C4-2B (cell line): ENCODE measurements at regions not wholly inside any gene's neighbourhood (a gene's known extent, or its start where the extent isn't known, plus 50 kb on each side); places are given as distances from the start of the nearest gene placed in this dataset.

Experiments
- H3K27ac ChIP-seq: fragments of 450-650 bp; 2 replicates; pipeline ENCODE4 v1.5.1; 2017
- ZFX ChIP-seq: fragments of 450-650 bp; IDR thresholded peaks from 2 replicates; pipeline ENCODE4 v1.6.1; 2017
- TF ChIP-seq, protein P1 (sequence below): fragments of 450-650 bp; conservative IDR thresholded peaks from 2 replicates; pipeline ENCODE4 v1.5.1; 2017; ENCODE audit warnings: mild to moderate bottlenecking

DNA sequence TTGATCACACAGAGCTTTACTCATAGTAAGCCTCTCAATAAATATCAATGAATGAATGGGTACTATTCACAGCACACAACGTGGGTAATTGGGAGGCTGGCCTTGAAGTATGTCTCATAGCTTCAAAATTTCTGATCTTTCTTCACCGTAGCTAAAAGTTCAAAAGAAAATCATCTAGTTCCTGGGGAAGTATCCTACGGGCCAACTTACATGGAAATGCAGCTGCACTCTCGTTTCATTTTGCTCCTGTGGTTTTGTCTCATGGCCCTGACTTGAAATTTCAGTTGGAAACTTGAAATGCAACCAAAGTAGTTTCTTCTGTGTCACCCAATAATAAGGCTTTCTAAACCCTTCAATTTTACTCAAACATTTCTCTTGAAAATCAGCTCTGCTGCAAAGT, 76.1 kb upstream of the CNIH3 start:
- TF ChIP-seq ZFX = no peak
- H3K27ac ChIP-seq = no peak overlapping the region

DNA sequence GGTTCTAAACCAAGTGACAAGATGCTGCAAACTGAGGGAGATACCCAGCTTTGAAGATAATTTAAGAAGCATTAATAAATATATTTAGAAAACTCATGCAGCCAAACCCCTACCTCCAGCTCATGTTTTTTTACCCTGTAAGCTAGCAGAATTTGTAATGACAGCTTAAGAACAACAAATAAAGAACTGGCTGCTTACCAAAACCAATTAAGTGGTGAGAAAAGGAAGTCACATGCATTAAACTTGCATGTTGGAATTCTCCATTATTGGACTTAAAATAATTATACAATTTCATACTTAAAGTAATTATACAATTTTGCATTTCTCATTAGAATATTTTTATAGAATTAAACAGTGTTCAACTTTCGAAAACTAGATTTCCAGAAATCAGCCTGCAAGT, 75.6 kb upstream of the CNIH3 start:
- H3K27ac ChIP-seq = no peak overlapping the region
- no peak for TF ChIP-seq ZFX
- TF ChIP-seq, protein P1, sequence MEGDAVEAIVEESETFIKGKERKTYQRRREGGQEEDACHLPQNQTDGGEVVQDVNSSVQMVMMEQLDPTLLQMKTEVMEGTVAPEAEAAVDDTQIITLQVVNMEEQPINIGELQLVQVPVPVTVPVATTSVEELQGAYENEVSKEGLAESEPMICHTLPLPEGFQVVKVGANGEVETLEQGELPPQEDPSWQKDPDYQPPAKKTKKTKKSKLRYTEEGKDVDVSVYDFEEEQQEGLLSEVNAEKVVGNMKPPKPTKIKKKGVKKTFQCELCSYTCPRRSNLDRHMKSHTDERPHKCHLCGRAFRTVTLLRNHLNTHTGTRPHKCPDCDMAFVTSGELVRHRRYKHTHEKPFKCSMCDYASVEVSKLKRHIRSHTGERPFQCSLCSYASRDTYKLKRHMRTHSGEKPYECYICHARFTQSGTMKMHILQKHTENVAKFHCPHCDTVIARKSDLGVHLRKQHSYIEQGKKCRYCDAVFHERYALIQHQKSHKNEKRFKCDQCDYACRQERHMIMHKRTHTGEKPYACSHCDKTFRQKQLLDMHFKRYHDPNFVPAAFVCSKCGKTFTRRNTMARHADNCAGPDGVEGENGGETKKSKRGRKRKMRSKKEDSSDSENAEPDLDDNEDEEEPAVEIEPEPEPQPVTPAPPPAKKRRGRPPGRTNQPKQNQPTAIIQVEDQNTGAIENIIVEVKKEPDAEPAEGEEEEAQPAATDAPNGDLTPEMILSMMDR = no peak

DNA sequence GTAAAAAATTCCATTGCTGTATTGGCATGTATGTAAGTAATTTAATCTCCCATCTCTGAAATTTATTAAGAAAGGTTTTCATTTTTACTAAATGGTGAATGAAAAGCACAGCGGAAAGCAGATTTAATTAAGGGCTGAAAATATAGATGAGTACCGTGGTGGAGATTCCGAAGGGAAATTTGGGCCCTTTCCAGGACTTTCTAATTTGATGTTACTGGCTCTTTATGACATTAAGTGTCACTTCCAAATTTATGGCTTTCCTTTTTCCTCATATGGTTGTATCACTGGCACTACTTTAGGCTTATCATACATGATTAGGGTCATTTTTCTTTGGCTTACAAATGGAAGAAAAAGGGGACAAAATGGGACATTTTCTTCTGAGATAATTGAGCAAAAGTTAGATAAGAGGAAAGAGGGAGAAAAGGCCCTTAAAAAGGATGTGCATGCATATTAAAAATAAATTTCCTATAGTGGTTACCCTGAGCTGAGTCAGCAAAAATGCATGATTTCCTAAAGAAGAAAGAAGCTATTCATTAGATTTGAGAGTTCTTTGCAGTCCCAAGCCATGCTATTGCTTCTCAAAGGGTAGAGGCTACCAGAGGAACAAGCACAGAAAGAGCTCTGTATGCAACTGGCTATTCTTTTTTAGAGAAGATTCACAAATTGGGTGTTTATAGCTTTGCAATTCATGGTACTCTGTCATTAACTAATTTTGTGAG, 74.9 kb upstream of the CNIH3 start:
- TF ChIP-seq ZFX = no peak
- TF ChIP-seq, protein P1 = no peak
- H3K27ac ChIP-seq = no peak overlapping the region

DNA sequence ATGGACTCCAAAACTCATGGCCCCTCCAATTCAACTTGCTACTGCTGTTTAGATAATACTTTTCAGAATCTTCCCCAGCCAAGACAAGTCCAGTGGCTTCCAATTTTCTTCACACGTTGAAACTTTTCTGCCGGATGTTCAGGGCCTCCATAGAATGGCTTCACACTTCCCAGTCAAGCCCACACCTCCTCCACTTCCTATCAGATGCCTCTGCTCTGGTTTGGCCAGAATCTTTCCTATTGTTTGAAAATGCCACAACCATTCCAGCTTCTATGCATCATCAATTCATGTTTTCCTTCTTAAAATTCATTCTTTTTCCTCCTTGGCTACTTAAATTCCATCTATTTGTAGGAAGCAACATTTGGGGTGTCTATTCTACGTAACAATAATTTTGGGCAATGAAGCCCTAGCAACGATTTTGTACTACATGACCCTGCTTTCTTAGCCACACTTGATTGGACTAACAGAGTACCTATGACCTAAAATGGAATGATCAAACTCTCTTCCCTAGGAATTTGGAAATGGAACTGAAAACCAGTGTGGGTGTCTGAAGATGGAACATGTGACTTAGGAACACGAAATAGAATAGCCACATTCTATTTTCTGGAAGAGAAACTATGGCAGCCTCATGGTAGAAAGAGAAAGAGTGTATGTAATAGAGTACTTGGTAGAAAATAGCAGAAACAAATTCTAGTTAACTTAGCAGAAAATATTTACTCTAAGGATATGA, 74.1 kb upstream of the CNIH3 start:
- no peak for TF ChIP-seq ZFX
- TF ChIP-seq, protein P1 = no peak
- H3K27ac ChIP-seq = no peak overlapping the region

DNA sequence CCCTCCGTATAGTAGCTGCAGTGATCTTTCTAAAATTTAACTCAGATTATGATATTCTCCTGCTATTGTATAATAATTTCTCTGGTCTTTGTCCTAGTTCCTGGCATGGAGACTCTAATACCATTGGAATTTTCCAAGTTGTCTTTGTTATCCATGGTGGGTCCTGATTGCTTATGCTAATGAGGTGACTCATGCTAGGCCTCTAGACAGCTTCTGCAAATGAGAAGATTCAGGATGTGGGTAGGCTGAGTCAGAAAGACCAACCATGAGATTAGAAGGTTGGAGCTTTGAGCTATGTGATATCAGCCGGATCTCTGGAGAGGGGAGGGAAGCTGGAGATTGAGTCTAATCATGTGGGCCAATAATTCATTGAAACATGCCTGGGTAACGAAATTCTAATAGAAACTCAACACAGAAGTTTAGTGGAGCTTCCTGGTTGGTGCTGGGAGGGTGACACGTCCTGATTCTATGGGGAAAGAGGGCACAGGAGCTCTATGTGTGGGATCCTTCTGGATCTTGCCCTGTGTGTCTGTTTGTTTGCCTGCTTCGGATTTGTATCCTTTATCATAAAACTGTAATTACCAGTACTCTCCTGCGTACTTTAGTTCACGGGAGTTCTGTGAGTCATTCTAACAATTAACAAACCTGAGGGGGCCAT, 73.2 kb upstream of the CNIH3 start:
- H3K27ac ChIP-seq = no peak overlapping the region; the same call in 1 of the 2 replicates
- no peak for TF ChIP-seq ZFX
- TF ChIP-seq, protein P1 = no peak

DNA sequence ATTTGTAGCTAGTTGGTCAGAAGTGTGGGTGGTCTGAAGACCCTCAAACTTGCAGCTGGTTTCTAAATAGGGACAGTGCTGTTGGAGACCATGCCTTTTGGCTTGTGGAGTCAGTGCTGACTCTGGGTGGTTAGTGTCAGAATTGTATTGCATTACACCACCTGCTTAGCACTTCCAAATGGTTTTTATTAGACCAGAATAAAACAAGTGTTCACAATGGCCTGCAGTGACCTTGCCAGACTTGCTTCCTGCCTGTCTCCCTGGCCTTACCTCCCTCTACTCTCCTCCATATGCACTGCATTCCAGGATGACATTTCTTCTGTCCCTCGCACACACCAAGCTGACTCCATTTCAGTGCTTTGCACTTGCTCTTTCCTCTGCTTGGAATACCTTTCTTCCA, 72.7 kb upstream of the CNIH3 start:
- TF ChIP-seq, protein P1 = no peak
- TF ChIP-seq ZFX = no peak
- H3K27ac ChIP-seq = no peak overlapping the region; the same call in 1 of the 2 replicates

DNA sequence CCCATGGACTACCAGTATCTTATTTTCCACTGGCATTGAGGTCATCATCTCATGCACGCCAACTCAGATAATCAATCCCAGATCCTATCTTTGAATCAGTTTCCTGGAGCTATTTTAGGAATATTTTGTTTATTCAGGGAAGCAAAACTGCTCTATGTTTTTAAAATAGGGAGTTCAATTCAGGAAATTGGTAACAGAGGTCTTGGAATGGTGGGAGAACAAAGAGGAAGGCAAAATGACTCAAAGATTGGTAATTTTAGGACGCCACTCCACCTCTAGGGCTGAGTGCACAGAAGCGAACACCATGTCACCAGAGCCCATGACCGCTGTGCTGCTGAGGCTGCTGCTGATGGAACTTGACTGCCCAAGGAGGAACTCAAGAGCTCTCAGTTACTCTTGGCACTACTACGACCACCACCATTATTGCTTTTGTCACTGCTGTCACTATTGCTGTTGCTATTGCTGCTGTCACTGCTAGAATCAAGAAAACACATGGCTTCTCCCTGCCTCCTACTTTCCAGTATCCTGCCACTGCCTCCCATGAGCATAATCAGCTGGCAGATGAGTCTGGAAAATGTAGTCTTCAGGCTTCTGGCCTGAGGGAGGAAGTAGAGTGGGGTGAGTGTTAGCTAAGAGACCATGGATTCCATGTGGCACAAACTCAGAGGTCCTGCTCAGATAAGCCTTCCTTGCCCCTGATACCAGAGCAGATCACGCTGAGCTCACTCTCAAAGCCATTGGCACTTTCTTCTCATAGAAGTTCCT, 71.6 kb upstream of the CNIH3 start:
- TF ChIP-seq ZFX = no peak
- TF ChIP-seq, protein P1 = no peak
- peak overlapping the region; percentile 7; the same call in 1 of the 2 replicates for H3K27ac ChIP-seq
